ENCODE measurements at regions not wholly inside any gene's neighbourhood (a gene's known extent, or its start where the extent isn't known, plus 50 kb on each side); places are given as distances from the start of the nearest gene placed in this dataset.

DNA sequence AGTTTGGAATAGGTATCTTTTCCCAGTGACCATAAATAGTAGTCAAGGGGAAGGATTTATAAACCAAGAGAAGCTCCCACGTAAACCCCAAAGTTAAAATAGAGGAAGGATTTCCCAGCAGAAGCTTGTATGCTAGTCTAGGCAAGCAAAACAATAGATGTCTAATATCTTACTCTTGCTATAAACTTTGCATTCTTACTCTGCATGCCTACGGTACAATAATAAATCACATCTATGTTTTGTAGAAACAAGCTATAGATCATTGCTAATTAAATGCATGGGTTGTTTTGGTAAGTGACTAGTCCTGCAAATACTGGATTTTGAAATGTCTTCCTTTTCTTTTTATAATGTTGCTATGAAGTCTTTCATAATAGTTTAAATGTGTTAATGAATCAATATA, 585.5 kb downstream of the INHBA start:
- no peaks in the 10 kb centered on the region for H3K27me3 ChIP-seq (ENCODE audit: low read depth)

DNA sequence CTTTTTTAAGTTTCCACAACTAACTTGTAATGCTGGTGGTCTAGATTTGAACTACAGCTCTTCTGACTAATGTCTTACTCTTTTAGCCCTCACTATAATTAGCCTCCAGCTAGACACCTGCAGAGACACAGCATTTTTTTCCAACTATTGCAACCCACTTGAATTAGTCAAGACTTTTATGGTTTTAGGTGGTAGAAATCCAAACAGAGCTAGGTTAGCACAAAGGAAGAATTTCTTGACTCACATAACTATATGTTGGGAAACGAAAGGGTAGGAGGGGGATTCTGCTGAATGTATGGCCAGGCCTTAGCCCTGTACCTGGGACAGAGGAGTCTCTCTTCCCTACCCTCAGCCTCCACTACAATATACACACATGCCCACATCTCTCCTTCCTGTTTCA, 586.1 kb downstream of the INHBA start:
- intact Hi-C loops (cut with DNase I): no loop called here
- no peak for TF ChIP-seq CTCF (IDR thresholded peaks at IDR 0.05)
- Histone ChIP-seq H3K36me3 (no peaks in the 10 kb centered on the region), H3K9me3 (no peaks in the 10 kb centered on the region), H3K4me3 (no peak overlapping the region), H3K27me3 (ENCODE audit: low read depth) (no peaks in the 10 kb centered on the region), H3K27ac (no peak overlapping the region), H3K4me1 (no peaks in the 10 kb centered on the region)
- DNase-seq: no peak
- ATAC-seq: no peak

More for the DNA sequence above, 585.5 kb downstream of the INHBA start:
- Histone ChIP-seq H3K4me3 (no peak overlapping the region), H3K27ac (no peak overlapping the region), H3K36me3 (no peaks in the 10 kb centered on the region), H3K4me1 (no peaks in the 10 kb centered on the region), H3K9me3 (no peaks in the 10 kb centered on the region)
- no peak for ATAC-seq
- no peak for DNase-seq
- no peak for TF ChIP-seq CTCF (IDR thresholded peaks at IDR 0.05)
- intact Hi-C loops (cut with DNase I): no loop called here

DNA sequence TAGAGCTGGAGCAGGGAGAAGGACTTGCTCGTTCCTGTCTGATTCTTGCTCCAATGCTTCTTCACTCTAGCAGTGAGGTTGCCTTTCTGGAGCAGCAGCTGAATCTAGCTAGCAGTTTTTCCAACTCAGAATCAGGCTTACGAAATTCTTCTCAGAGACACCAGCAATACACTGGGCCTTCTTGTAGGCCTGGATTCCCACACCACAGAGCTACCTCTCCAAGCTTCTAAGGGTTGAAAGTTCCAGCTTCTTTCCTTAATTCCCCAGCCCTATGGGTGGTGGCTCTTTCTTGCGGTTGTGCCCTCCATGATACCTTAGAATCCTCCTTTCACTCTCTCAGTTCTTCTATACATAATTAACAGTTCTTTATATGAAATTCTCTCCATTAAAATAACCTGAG, 586.6 kb downstream of the INHBA start:
- H3K36me3 ChIP-seq: no peaks in the 10 kb centered on the region
- intact Hi-C loops (cut with DNase I): no loop called here
- no peak for TF ChIP-seq CTCF (IDR thresholded peaks at IDR 0.05)

GRCh38 chr7:41114691-41115090, 588.2 kb downstream of the INHBA start:
- DNase-seq (no peak), ATAC-seq (no peak)
- Histone ChIP-seq H3K4me1 (no peaks in the 10 kb centered on the region), H3K9me3 (no peaks in the 10 kb centered on the region), H3K4me3 (no peak overlapping the region), H3K27ac (no peak overlapping the region), H3K27me3 (ENCODE audit: low read depth) (no peaks in the 10 kb centered on the region), H3K36me3 (no peaks in the 10 kb centered on the region)
- no peak for TF ChIP-seq CTCF (IDR thresholded peaks at IDR 0.05)
- intact Hi-C loops (cut with DNase I): no loop called here

More for the DNA sequence above, 586.6 kb downstream of the INHBA start:
- Histone ChIP-seq H3K4me1 (no peaks in the 10 kb centered on the region), H3K27me3 (ENCODE audit: low read depth) (no peaks in the 10 kb centered on the region), H3K27ac (no peak overlapping the region), H3K9me3 (no peaks in the 10 kb centered on the region), H3K4me3 (no peak overlapping the region)
- ATAC-seq: no peak
- DNase-seq: no peak

GRCh38 chr7:41114131-41114530, 588.8 kb downstream of the INHBA start:
- intact Hi-C loops (cut with DNase I): no loop called here
- H3K27me3 ChIP-seq (ENCODE audit: low read depth): no peaks in the 10 kb centered on the region
- no peak for TF ChIP-seq CTCF (IDR thresholded peaks at IDR 0.05)
- no peaks in the 10 kb centered on the region for H3K9me3 ChIP-seq
- no peak overlapping the region for H3K4me3 ChIP-seq
- no peak overlapping the region for H3K27ac ChIP-seq
- no peaks in the 10 kb centered on the region for H3K4me1 ChIP-seq
- no peak for DNase-seq
- no peak for ATAC-seq
- H3K36me3 ChIP-seq: no peaks in the 10 kb centered on the region

DNA sequence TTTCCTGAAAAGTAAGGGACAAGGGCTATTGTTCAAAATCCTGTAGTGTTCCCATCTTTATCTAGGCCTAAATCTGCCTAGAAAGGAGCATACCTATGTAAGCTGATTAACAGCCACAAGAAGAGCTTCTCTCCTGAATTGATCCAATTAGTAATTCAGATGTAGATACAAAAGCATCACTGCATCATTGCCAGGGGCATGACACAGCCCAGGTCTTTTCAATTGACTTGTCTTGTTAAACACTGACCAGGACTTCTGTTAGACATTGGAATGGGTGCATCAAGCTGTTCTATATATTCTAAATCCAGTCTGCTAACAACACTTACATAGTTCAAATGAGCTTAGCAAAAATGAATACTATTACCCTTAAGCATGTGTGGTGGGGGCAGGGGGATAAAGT, 589.2 kb downstream of the INHBA start:
- H3K4me1 ChIP-seq: no peaks in the 10 kb centered on the region
- no peak for TF ChIP-seq CTCF (IDR thresholded peaks at IDR 0.05)
- no peaks in the 10 kb centered on the region for H3K9me3 ChIP-seq
- ATAC-seq (no peak), DNase-seq (no peak)
- no peaks in the 10 kb centered on the region for H3K36me3 ChIP-seq
- intact Hi-C loops (cut with DNase I): no loop called here
- no peak overlapping the region for H3K4me3 ChIP-seq
- H3K27ac ChIP-seq: no peak overlapping the region
- H3K27me3 ChIP-seq (ENCODE audit: low read depth): no peaks in the 10 kb centered on the region
